GM23248 (cell line): ENCODE measurements at regions not wholly inside any gene's neighbourhood (a gene's known extent, or its start where the extent isn't known, plus 50 kb on each side); places are given as distances from the start of the nearest gene placed in this dataset.

ENCODE experiments used
- EZH2 ChIP-seq: fragments of 200-600 bp; sonication (generic); IDR thresholded peaks from 2 replicates; pipeline ENCODE4 v1.6.1; 2018; ENCODE audit warnings: antibody characterized with exemption, mild to moderate bottlenecking; ENCODE audit not compliant: insufficient read depth, poor library complexity, severe bottlenecking
- EZH2phosphoT487 ChIP-seq: fragments of 200-600 bp; sonication (generic); IDR thresholded peaks from 2 replicates; pipeline ENCODE4 v1.6.1; 2018; ENCODE audit warnings: antibody characterized with exemption, moderate library complexity, mild to moderate bottlenecking, low read depth; ENCODE audit not compliant: insufficient read depth

DNA sequence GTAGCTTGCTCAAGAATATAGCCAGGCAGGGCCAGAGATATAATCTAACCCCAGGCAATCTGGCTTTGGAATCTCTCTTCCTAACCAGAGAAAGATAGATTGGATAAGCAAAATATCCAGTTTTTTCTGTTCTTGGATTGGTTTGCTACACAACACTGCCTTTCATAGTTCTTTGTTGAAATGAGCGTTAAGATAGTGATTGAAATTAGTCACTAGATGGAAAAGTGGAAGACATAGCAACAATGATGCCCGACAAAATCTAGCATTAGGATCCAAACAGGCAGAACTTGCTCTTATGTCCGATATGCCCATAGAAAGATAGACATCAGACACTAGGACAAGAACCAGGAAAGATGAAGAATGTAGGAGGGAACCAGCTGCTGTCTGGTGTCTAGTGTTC is 77.3 kb upstream of the COL8A1 start:
- no peak for TF ChIP-seq EZH2
- no peak for TF ChIP-seq EZH2phosphoT487
